HG02763 (cell line): ENCODE measurements at regions not wholly inside any gene's neighbourhood (a gene's known extent, or its start where the extent isn't known, plus 50 kb on each side); places are given as distances from the start of the nearest gene placed in this dataset.
"Not testable (repeated sequence)": the region's sequence is repeated elsewhere in the genome, so short reads cannot be mapped to it uniquely, and the experiment has no call there.

Source experiments
- ATAC-seq: cut with Tn5 transposase; IDR thresholded peaks from one replicate; pipeline ENCODE4 v1.9.1; 2021; ENCODE audit warnings: mild to moderate bottlenecking, moderate library complexity; ENCODE audit not compliant: unreplicated experiment

GRCh38 chr6:144429753-144430152 lies 144.6 kb downstream of the UTRN start:
- ATAC-seq = no peak

- not testable (repeated sequence) for ATAC-seq
These were observed 148.3 kb downstream of the UTRN start for GRCh38 chr6:144433446-144433845.

GRCh38 chr6:144434308-144434990 lies 149.3 kb downstream of the UTRN start:
- no peak for ATAC-seq

GRCh38 chr6:144435602-144436426 lies 150.7 kb downstream of the UTRN start:
- no peak for ATAC-seq

GRCh38 chr6:144437105-144437504 lies 152.0 kb downstream of the UTRN start:
- no peak for ATAC-seq

- no peak for ATAC-seq
These were observed 153.0 kb downstream of the UTRN start for GRCh38 chr6:144438103-144438502.

- no peak for ATAC-seq
These were observed 153.9 kb downstream of the UTRN start for GRCh38 chr6:144439016-144439415.

GRCh38 chr6:144441801-144442200 lies 156.7 kb downstream of the UTRN start:
- ATAC-seq = not testable (repeated sequence)

GRCh38 chr6:144443157-144443556 lies 158.0 kb downstream of the UTRN start:
- no peak for ATAC-seq

- ATAC-seq = no peak
These were observed 162.3 kb downstream of the UTRN start for GRCh38 chr6:144447472-144447871.

- no peak for ATAC-seq
These were observed 164.1 kb downstream of the UTRN start for GRCh38 chr6:144449218-144449617.

GRCh38 chr6:144449911-144450597 lies 164.9 kb downstream of the UTRN start:
- no peak for ATAC-seq

GRCh38 chr6:144460327-144461095 lies 175.4 kb downstream of the UTRN start:
- no peak for ATAC-seq

GRCh38 chr6:144462058-144462457 lies 176.9 kb downstream of the UTRN start:
- ATAC-seq = no peak

GRCh38 chr6:144466716-144467115 lies 181.6 kb downstream of the UTRN start:
- ATAC-seq = no peak

- no peak for ATAC-seq
These were observed 182.1 kb downstream of the UTRN start for GRCh38 chr6:144467172-144467762.

- no peak for ATAC-seq
These were observed 182.8 kb downstream of the UTRN start for GRCh38 chr6:144467921-144468320.

GRCh38 chr6:144468709-144469108 lies 183.6 kb downstream of the UTRN start:
- ATAC-seq = no peak

GRCh38 chr6:144469144-144469575 lies 184.0 kb downstream of the UTRN start:
- no peak for ATAC-seq

GRCh38 chr6:144470201-144470600 lies 185.1 kb downstream of the UTRN start:
- ATAC-seq = not testable (repeated sequence)
